NT2/D1 (cell line): ENCODE measurements at regions not wholly inside any gene's neighbourhood (a gene's known extent, or its start where the extent isn't known, plus 50 kb on each side); places are given as distances from the start of the nearest gene placed in this dataset.

Experiments used
- YY1 ChIP-seq: IDR thresholded peaks from 2 replicates; pipeline ENCODE4 v1.6.1; 2011; ENCODE audit not compliant: insufficient read length, insufficient read depth
- ZNF274 ChIP-seq: IDR thresholded peaks from 2 replicates; pipeline ENCODE4 v1.6.1; 2011; ENCODE audit warnings: mild to moderate bottlenecking, low read depth, low read length

DNA sequence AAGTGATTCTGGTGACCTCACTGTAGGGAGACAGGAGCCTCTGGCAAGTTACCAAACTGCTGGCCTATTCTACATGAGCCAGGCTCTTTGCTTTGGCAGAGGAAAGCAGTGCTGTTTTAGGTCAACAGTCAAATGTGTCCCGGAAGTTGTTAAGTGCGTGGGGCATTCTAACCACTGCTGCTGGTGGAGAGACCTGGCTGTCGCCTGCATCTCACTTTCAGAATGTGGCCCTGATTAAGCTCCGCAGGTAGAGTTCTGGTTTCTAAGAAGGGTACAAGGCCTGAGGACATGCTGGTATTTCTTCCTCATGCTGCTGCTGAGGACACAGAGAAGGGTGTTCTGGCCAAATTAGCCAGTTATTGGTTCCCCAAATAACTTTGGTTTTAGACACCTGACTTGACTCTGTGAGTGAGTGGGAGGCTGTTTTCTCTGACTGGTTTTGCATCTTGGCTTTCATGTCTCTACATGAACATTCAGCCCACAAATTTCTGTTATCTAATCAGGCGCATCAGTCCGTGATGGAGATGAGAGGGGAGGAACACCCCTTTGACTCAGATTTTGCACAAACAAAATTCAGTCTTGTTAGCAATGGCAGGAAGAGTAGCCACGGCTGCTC, 120.8 kb downstream of the LMO4 start:
- TF ChIP-seq YY1 = no peak
- TF ChIP-seq ZNF274 = no peak
